ENCODE measurements at regions not wholly inside any gene's neighbourhood (a gene's known extent, or its start where the extent isn't known, plus 50 kb on each side); places are given as distances from the start of the nearest gene placed in this dataset.

DNA sequence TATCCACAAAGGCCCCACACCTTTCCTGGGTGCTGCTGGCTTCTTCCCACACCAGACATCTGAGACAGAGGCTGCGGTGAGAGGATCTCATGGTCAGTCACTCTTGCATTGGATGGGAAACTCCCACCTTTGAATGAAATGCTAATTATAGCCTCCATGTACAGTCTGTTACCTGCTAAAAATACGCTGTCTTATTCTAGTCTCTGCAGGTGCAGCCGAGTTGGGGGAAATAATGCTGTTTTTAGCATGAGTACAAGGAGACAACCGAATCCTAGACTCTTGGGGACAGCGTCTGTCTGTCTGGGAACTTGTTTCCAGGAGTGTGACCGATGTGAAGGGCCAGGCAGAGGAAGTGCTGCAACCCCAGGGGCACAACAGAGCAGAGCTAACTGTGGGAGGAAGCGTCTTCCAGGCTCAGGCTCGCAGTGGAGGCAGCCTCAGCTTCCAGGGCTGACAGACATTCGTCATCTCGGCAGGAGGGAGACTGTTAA lies 286.2 kb downstream of the PREX1 start:
- Histone ChIP-seq H3K4me3 (replicated peaks in 1 of 3; ENCODE audit: insufficient read depth in 1 of 3, low read depth in 2 of 3, low read length in 3 of 3) (no peak overlapping the region), H3K9ac (ENCODE audit: insufficient read depth, low read depth, low read length) (no peak overlapping the region), H3K4me2 (ENCODE audit: low read depth, low read length) (no peak overlapping the region), H2AFZ (ENCODE audit: low read length) (no peak overlapping the region), H4K20me1 (ENCODE audit: insufficient read depth, low read length) (no peaks in the 10 kb centered on the region), H3K36me3 (replicated peaks in 1 of 2; ENCODE audit: control insufficient read depth in 1 of 2, insufficient read depth in 2 of 2, low read length in 2 of 2) (no peaks in the 10 kb centered on the region), H3K27ac (ENCODE audit: extremely low read length, insufficient read depth, low read length) (no peak overlapping the region), H3K79me2 (ENCODE audit: insufficient read depth, low read length) (no peaks in the 10 kb centered on the region), H3K27me3 (ENCODE audit: control insufficient read depth in 1 of 2, insufficient read depth in 2 of 2, low read length in 2 of 2) (peaks cover 0 to 10% of the 10 kb centered on the region in 2 experiments; a peak in 2 of 5 replicates), H3K9me3 (ENCODE audit: low read length) (no peaks in the 10 kb centered on the region), H3K4me1 (ENCODE audit: insufficient read depth, low read length) (peaks cover 13% of the 10 kb centered on the region; the same call in 1 of the 2 replicates)
- WGBS (ENCODE audit: low lambda C conversion rate) = 20% methylated on average over 10 of the region's 10 CpGs
- CTCF ChIA-PET (ENCODE audit: low intra/inter-chr PET ratio, low total read pairs) = no interaction called here
- ATAC-seq = no peak
- POLR2A ChIA-PET = no interaction called here
- intact Hi-C loops (cut with micrococcal nuclease; ENCODE audit: unreplicated experiment) = no loop called here
- in situ Hi-C loops (cut with HindIII; ENCODE audit: extremely low pct_ligation_motif_present, low pct_unique_long_range_greater_than_20kb) = no loop called here
- BruUV-seq (replicated peaks) = no TSS peak
- no peak for DNase-seq (ENCODE audit: low spot score)
- FAIRE-seq = no peak
- TF ChIP-seq ZC3H4 (CRISPR knock-in tag; IDR thresholded peaks at IDR 0.05; ENCODE audit: borderline replicate concordance) (no peak), KMT2B (CRISPR knock-in tag; IDR thresholded peaks at IDR 0.05) (no peak), MNT (IDR thresholded peaks at IDR 0.05) (no peak), ZNF460 (CRISPR knock-in tag; IDR thresholded peaks at IDR 0.05; ENCODE audit: borderline replicate concordance) (no peak), CSRNP1 (CRISPR knock-in tag; IDR thresholded peaks at IDR 0.05) (no peak), KLF16 (CRISPR knock-in tag; IDR thresholded peaks at IDR 0.05) (no peak), ZNF121 (CRISPR knock-in tag; IDR thresholded peaks at IDR 0.05) (no peak), ZNF615 (CRISPR knock-in tag; IDR thresholded peaks at IDR 0.05; ENCODE audit: borderline replicate concordance) (no peak), ARID4A (CRISPR knock-in tag; IDR thresholded peaks at IDR 0.05; ENCODE audit: borderline replicate concordance) (no peak), ZNF740 (CRISPR knock-in tag; IDR thresholded peaks at IDR 0.05) (no peak), ZNF543 (CRISPR knock-in tag; IDR thresholded peaks at IDR 0.05) (no peak), GPBP1L1 (CRISPR knock-in tag; IDR thresholded peaks at IDR 0.05) (no peak), SRSF1 (optimal IDR thresholded peaks at IDR 0.05; ENCODE audit: low read depth, low read length) (no peak)
- TF ChIP-seq, protein P1, sequence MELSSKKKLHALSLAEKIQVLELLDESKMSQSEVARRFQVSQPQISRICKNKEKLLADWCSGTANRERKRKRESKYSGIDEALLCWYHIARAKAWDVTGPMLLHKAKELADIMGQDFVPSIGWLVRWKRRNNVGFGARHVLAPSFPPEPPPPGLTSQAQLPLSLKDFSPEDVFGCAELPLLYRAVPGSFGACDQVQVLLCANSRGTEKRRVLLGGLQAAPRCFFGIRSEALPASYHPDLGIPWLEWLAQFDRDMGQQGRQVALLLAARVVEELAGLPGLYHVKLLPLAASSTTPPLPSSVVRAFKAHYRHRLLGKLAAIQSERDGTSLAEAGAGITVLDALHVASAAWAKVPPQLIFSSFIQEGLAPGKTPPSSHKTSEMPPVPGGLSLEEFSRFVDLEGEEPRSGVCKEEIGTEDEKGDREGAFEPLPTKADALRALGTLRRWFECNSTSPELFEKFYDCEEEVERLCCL (CRISPR knock-in tag; IDR thresholded peaks at IDR 0.05; ENCODE audit: borderline replicate concordance) = no peak
